ENCODE measurements at regions not wholly inside any gene's neighbourhood (a gene's known extent, or its start where the extent isn't known, plus 50 kb on each side); places are given as distances from the start of the nearest gene placed in this dataset.

DNA sequence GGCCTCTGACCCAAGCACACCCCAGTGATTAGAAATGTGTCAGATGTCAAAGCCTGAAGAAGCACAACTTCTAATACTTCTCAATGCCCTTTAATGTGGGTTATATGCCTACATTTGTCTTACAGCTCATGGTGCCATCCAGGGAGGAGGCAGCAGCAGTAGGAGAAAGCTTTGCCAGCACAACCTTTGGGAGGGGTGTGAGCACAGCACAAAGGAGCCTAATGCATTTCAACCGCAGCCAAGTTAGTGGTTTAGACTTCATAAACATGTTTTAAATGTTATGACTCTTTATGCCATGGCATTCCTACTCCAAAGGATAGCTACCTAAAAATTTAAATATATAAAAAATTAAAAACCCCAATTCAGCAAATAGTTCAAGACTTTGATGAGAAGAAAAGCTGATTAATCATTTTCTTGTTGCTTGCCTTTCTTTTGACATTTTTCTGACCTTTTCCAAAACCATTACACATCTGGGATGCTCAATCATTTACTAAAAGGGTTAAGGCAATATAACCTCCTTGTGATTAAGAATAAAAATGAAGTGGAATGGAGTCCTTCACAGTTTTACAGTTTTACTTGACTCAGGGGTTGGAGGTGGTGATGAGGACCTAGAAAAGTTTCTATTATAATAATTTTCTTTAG, 142.7 kb downstream of the DLEU7 start:
- no peaks in the 10 kb centered on the region for H3K27me3 Mint-ChIP-seq (ENCODE audit: low read depth)
- Histone ChIP-seq H2BK12ac (ENCODE audit: insufficient read length, low read depth, low read length) (no peak overlapping the region), H3K4me2 (ENCODE audit: insufficient read depth, insufficient read length, low read length) (no peak overlapping the region), H3K18ac (ENCODE audit: insufficient read length, low read depth, low read length) (no peak overlapping the region), H4K20me1 (ENCODE audit: control insufficient read depth, insufficient read depth, insufficient read length) (no peaks in the 10 kb centered on the region), H4K8ac (replicated peaks; ENCODE audit: insufficient read length, low read depth, low read length) (no peak overlapping the region), H3T11ph (ENCODE audit: low read length) (no peak overlapping the region), H3K14ac (ENCODE audit: insufficient read depth, low read length) (no peak overlapping the region), H3K9me3 (ENCODE audit: control insufficient read depth, low read depth, low read length) (no peaks in the 10 kb centered on the region), H4K5ac (ENCODE audit: insufficient read length, low read depth, low read length) (no peak overlapping the region), H3K27me3 (ENCODE audit: insufficient read depth, low read length) (no peaks in the 10 kb centered on the region), H3K4ac (ENCODE audit: low read depth, low read length) (no peak overlapping the region), H3K56ac (ENCODE audit: insufficient read length, low read depth, low read length) (no peak overlapping the region), H3K23ac (ENCODE audit: insufficient read length, low read depth, low read length) (no peak overlapping the region), H2BK120ac (ENCODE audit: low read depth, low read length, poor library complexity, severe bottlenecking) (no peak overlapping the region), H3K9ac (ENCODE audit: extremely low read depth, insufficient read length, low read length) (no peak overlapping the region), H2BK15ac (ENCODE audit: low read depth, low read length) (no peak overlapping the region), H3K79me2 (ENCODE audit: insufficient read depth, low read length) (no peaks in the 10 kb centered on the region), H4K91ac (ENCODE audit: insufficient read length, low read depth, low read length) (no peak overlapping the region), H3K79me1 (ENCODE audit: insufficient read depth, low read depth, low read length, poor library complexity, severe bottlenecking) (no peaks in the 10 kb centered on the region), H2BK5ac (ENCODE audit: insufficient read length, low read length) (no peak overlapping the region), H2BK20ac (ENCODE audit: low read depth, low read length, poor library complexity, severe bottlenecking) (no peak overlapping the region), H2AK5ac (ENCODE audit: insufficient read length, low read length) (no peak overlapping the region), H3K27ac (ENCODE audit: insufficient read length, low read depth, low read length) (no peak overlapping the region), H3K23me2 (ENCODE audit: insufficient read length, low read depth, low read length, poor library complexity, severe bottlenecking) (no peaks in the 10 kb centered on the region), H3K4me1 (ENCODE audit: insufficient read depth, low read length) (peaks cover 2% of the 10 kb centered on the region; the same call in 1 of the 2 replicates), H2AFZ (ENCODE audit: low read length) (no peak overlapping the region)
- H3K9me3 Mint-ChIP-seq, result no peaks in the 10 kb centered on the region
- WGBS (ENCODE audit: extremely low coverage, insufficient read length, low lambda C conversion rate), result no CpG with 5 or more reads among the region's 1 CpG
- H3K4me3 Mint-ChIP-seq, result no peak overlapping the region
- no peaks in the 10 kb centered on the region for H3K36me3 Mint-ChIP-seq (ENCODE audit: insufficient read depth in 1 of 3, low read depth in 3 of 3)
- TF ChIP-seq, protein P1, sequence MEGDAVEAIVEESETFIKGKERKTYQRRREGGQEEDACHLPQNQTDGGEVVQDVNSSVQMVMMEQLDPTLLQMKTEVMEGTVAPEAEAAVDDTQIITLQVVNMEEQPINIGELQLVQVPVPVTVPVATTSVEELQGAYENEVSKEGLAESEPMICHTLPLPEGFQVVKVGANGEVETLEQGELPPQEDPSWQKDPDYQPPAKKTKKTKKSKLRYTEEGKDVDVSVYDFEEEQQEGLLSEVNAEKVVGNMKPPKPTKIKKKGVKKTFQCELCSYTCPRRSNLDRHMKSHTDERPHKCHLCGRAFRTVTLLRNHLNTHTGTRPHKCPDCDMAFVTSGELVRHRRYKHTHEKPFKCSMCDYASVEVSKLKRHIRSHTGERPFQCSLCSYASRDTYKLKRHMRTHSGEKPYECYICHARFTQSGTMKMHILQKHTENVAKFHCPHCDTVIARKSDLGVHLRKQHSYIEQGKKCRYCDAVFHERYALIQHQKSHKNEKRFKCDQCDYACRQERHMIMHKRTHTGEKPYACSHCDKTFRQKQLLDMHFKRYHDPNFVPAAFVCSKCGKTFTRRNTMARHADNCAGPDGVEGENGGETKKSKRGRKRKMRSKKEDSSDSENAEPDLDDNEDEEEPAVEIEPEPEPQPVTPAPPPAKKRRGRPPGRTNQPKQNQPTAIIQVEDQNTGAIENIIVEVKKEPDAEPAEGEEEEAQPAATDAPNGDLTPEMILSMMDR (conservative IDR thresholded peaks at IDR 0.05), result no peak
- H3K4me1 Mint-ChIP-seq, result peaks cover 25 to 36% of the 10 kb centered on the region in 2 experiments
- no peak overlapping the region; a peak in 1 of 7 replicates for H3K27ac Mint-ChIP-seq
- no peak for DNase-seq

All from H9 (cell line).